GM21528 (cell line): ENCODE measurements at regions not wholly inside any gene's neighbourhood (a gene's known extent, or its start where the extent isn't known, plus 50 kb on each side); places are given as distances from the start of the nearest gene placed in this dataset.

Experiments used
- ATAC-seq: cut with Tn5 transposase; IDR thresholded peaks from one replicate; pipeline ENCODE4 v1.9.1; 2021; ENCODE audit warnings: mild to moderate bottlenecking, moderate library complexity; ENCODE audit not compliant: unreplicated experiment, low FRiP score

DNA sequence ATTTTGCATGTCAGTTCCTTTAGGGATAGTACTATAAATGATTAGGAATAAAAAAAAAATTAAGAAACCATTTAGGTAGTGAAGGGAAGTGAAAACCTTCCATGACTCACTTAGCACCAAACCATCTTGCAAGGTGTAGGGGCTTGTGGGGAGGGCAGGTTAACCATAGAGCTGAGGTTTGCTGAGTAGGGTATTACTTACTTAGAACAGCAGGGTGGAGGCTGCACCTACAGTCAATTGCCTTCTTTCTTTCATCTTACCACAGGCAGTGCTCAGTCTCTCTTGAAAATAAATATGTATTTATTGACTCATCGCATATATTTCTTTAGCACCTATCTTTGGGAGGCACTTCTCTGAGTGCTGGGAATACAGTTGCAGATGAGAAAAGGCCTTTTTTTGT, 104.9 kb upstream of the GIMD1 start:
- no peak for ATAC-seq

DNA sequence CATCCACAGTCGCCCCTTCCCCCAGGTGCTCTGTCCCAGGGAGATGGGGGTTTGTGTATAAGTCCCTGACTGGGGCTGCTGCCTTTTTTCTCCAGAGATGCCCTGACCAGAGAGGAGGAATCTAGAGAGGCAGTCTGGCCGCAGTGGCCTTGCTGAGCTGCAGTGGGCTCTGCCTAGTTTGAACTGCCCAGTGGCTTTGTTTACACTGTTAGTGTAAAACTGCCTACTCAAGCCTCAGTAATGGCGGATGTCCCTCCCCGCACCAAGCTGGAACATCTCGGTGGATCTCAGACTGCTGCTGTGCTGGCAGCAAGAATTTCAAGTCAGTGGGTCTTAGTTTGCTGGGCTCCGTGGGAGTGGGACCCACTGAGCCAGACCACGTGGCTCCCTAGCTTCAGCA, 102.6 kb upstream of the GIMD1 start:
- no peak for ATAC-seq

DNA sequence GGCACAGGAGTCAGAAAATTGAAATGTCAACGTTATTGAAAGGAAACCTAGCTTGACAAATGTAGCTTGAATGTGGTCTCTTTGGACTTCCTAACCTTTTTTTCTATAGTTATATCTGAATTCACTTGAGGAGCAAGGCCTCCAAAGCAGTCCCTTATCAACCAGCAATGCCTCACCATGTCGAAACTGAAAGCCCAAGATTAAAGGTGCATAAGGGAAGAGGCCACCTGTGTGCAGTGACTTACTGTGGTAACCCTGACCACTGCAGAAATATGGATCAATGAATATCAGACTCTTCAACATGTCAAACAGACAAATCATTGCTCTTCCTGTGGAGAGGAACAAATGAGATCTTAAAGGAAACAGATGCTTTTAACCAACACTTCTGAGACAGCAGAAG, 95.0 kb upstream of the GIMD1 start:
- ATAC-seq: no peak

DNA sequence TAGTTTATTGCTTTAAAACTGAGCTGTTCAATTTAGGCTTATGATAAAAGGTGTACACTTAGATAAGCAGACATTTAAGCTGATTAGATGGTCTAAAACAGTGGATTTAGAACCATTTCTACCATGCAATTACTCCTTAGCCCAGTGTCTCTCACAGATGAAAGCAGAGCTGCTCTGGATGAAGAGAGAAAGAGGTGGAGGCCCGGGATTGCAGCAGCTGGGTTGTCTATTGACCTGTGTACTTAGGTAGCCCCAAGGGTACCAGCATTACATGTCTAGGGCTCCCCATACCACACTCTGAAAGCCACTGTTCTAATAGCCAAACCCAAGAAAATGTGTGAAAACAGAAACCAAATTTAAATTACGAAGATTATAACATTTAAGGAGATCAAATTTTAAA, 86.0 kb upstream of the GIMD1 start:
- ATAC-seq: no peak

DNA sequence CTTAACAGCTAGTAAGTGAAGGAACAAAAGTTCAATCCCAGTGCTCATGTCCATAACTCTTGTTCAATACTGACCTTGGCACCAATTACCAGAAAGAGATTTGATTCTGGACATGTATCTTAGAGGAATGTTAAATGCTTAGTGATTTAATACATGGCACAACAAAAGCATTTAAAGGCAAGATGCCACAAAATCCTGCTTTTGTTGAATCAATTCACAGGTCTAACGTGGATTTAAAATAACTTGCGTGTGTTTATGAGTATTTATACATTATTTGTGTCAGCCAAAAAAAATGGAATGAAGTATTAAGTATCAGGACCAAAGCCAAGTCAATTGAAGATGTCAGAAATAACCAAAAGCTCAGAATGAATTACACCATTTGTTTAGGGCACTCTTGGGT, 85.4 kb upstream of the GIMD1 start:
- ATAC-seq: no peak

DNA sequence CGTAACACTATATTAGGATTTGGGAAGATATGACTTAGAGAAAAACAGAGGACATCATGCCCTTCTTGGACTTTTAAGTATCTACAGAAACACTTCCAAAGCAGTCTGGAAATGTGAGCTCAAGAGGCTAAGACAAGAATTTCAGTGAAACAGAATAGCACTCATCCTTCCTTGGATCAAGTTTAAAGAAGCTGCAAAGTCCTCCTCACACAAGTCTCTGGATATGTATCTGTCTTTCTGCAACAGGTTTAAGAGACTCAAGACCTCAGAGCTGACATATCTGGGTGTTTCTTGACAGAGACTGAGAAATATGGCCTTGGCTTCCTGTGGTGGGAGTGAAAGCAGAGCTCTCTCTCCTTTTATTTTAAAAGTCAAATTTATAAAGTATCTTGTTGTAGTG, 82.5 kb upstream of the GIMD1 start:
- ATAC-seq: no peak

DNA sequence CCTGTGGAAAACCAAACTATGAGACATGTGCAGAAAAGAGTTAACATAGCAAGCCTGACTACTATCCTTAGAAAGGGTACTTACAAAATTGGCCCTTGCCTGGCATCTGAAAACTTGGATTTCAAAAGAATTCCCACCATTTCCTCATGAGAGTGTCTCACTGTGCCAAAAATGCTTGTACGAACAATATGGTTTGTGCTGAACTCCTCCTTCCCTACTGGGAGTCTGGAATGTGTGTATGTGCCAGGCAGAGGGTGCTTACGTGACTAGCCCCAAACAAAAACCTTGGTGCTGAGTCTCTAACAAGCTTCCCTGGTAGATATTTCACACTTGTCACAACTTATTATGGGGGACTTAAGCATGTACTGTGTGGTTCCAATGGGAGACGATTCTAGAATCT, 81.7 kb upstream of the GIMD1 start:
- no peak for ATAC-seq

DNA sequence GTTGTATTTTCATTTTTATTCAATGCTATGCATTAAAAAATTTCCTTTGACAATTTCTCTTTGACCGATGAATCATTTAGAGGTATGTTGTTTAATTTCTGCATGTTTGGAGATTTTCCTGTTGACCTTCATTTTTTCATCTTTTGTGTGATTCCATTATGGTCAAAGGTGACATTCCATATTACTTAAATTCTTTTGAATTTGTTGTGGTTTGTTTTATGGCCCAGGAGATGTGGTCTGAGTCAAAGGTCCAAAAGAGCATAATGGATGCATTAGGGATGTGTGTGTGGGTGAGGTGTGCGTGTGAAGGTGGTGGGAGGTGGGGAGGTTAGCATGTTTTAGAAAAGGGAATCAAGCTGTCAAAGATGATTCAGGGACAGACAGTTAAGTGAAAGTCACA, 76.0 kb upstream of the GIMD1 start:
- ATAC-seq: no peak

DNA sequence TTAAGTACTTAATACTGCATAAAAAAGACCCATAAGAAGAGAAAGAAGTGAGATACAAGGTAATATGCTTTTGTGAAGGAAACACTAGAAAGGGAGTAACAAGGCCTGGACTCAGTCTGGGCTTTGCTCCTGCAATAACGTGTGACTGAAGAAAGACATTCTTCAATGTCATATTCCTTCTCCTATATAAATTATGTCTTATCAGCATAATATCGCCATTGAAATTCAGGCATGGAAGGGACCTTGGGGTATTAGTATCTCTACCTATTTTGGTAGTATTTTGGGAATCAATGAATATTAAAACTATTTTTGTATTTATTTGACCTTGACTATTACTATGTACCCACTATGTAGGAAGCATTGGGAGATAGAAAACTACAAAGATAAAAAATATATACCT, 62.2 kb upstream of the GIMD1 start:
- ATAC-seq: no peak

DNA sequence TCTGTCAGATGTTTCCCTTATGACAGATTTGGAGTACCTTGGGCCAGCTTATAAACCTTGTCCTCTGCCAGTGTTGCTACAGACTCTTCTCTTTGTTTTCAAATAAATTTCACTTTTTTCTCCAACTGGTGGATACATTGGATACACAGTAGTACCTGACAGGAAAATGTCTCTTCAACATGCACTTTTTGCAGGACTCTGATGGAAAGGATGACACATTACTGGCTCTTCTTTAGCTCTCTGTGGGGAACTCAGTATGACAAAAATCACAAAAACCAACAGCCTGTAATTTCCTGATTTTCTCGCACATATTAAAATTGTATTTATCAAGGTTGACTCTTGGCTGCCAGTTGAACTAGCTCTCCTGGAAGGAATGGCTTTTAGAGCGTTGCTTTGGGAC, 61.3 kb upstream of the GIMD1 start:
- ATAC-seq: no peak

DNA sequence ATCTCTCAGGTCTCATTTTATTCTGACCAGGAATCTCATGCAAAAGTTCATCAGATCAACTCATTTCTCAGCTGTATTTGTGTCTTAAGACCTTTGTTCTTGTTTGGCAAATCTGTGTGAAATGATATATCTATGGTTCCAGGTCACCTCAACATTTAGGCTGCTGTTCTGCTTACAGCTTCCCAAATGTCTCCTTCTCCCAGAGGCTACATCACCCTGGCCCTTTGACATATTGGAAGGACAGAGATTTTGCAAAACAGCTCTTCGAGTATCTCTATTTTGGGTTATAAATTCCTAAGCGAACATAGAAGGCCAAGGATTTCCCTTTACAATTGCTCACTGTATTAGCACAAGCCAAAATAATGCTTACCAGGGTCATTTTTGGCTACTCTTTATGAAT, 57.5 kb upstream of the GIMD1 start:
- ATAC-seq: no peak

DNA sequence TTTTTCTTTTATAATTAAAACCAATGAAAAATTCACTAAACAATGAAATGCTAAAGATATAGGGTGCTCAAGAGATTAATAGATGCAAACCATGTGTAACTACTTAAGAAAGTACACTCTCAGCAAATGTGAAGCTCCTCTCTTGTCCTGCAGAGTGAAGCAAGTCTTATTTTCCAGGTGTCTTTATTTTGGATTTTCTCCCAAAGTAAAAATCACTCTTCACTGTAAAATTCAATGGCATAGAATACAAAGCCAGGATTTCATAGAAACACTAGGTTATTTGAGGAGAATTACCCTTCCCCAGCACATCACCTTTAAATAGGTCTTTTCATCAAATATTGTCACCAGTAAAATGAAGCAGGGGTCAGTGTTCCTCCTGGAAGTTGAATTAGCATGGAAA, 57.0 kb upstream of the GIMD1 start:
- no peak for ATAC-seq

DNA sequence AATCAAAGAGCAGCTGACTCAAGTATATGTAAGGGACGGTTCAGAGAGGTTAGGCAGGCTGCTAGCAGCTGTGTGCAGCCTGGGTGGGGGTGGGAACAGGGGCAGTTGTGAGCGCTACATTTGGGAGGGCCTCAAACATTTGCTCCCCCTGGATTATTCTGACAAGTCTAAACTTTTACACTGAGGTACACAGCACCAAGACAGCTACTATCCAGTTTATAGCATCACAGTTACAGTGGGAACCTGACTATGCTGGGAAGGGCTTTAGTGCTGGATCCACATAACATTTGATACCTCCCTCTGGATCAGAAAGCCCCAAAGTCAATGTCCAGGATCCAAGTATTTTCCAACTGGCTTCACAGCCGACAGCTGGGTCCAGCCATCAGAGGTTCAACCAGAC, 55.8 kb upstream of the GIMD1 start:
- ATAC-seq: no peak

DNA sequence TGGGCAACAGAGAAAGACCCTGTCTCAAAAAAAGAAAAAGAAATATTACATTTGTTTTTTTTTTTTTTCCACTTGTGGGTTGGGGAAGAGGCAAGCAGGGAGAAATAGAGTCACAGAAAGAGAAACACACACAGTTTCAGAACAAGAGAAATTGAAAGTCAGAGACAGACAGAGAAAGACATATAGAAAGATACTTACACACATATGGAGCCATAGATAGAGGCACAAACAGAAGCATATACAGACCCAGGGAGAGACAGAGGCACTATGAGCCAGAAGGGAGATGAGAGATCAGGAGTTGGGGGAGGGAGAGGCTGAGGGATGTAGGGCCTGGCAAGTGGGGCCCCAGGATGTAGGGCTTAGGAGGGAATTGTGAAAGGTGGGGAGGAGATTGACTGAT, 55.2 kb upstream of the GIMD1 start:
- ATAC-seq: no peak

DNA sequence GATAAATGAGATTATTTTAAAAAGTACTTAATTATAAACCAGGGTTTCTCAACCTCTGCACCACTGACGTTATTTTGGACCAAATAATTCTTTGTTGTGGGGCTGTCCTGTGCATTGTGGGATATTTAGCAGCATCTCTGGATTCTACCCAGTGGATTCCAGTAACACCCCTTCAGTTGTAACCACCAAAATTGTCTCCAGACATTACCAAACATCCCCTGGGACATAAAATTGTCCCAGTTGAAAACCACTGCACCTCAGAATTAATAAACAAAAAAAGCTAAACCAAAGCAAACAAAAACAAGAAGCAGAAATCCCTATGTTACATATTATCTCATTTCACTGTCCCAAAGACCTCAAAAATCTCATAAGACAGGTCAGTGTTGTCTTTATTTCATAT, 54.2 kb upstream of the GIMD1 start:
- no peak for ATAC-seq

DNA sequence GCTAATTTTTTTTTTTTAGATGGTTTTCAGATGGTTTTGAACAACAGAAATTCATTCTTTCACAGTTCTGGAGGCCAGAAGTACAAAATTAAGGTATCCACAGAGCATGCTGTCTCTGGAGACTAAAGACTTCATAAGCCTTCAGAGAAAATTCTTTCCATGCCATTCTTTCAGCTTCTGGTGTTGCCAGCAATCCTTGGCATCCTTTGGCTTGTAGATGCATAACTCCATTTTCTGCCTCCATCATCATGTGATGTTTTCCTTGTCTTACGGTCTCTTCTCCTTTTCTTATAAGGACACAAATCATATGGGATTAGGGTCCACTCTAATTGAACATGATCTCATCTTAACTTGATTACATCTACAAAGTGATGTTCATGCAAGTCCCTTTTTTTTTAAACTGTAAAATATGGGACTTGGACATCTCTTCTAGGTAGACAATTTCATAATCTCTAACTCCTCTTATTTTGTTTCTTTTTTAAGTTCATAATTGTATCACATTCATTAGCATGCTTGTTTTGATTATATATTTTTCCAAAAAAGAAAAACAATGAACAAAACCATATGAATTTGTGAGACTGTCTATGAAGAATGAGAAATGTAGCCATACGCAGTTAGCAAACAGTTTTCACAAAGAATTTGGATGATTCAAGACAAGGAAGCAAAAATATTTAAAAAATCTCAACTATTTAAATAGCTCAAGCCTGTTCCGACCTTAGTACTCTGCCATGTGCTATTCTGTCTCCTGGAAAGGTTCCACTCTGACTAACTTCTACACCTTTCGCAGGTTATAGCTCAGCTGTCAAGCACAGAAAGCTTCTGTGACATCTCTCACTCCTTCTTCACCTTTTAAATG, 53.1 kb upstream of the GIMD1 start:
- ATAC-seq: no peak

DNA sequence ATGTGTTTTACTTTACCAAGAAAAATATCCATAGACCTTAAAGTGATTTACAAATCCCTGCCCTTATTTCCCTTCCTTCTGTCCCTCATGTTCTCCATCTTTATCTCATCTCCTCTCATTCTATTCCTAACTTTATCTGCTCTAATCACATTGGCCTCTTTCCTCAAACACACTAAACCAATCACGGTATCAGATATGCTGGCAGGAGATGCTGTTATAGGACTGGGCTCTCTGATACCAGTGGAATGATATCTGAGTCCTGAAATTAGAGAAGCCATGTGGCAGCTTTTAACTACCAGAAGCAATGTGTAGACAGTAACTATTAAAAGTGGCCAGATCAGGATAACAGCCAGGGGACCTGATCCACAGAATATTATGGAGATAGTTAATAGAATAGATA, 49.9 kb upstream of the GIMD1 start:
- ATAC-seq: no peak
